B cell (primary cell): ENCODE measurements at regions not wholly inside any gene's neighbourhood (a gene's known extent, or its start where the extent isn't known, plus 50 kb on each side); places are given as distances from the start of the nearest gene placed in this dataset.

Experiments
- ATAC-seq: fragments of 200-7000 bp; cut with Tn5 transposase; one replicate; pipeline ENCODE4 v1.10.0; 2021; ENCODE audit warnings: low read depth, mild to moderate bottlenecking, moderate number of reproducible peaks, moderate library complexity
- CTCF ChIA-PET: fragments of 350-600 bp; sonication (Branson Sonifier 250); formaldehyde crosslinking; loops from one replicate; lab custom pipeline; 2021; ENCODE audit warnings: antibody characterized with exemption, inconsistent platforms; lab: Charles Lee
- POLR2A ChIA-PET: fragments of 350-600 bp; sonication (Branson Sonifier 250); formaldehyde crosslinking; loops from one replicate; lab custom pipeline; 2021; ENCODE audit warnings: antibody characterized with exemption; lab: Charles Lee
- DNase-seq: peaks from one replicate; pipeline ENCODE4 v3.0.0; 2013
- H2AFZ ChIP-seq: 2 replicates; pipeline ENCODE4 v1.6.1; 2012; ENCODE audit warnings: mild to moderate bottlenecking, low read depth, low read length; ENCODE audit not compliant: insufficient read depth, poor library complexity, severe bottlenecking
- H3K27ac ChIP-seq, 2 donors: 1 replicate in 1 of 2; 2 replicates in 1 of 2; pipeline ENCODE4 v1.5.1; 2012 to 2013; ENCODE audit warnings: low read length in 2 of 2, mild to moderate bottlenecking in 2 of 2, moderate library complexity in 1 of 2
- H3K27me3 ChIP-seq, 4 experiments: fragments of 200-600 bp in 1 of 4; sonication (generic) in 1 of 4; replicated peaks in 1 of 4; 1 replicate in 2 of 4; 2 replicates in 2 of 4; pipeline versions ENCODE4 v1.6.1 to v1.7.0; 2013 to 2016; ENCODE audit warnings: low read length in 3 of 4, mild to moderate bottlenecking in 2 of 4, mixed read lengths in 1 of 4, moderate library complexity in 1 of 4; ENCODE audit not compliant: insufficient read depth in 4 of 4, control insufficient read depth in 3 of 4; ENCODE audit errors: control extremely low read depth in 1 of 4
- H3K36me3 ChIP-seq, 2 experiments: replicated peaks in 1 of 2; 1 replicate in 1 of 2; 2 replicates in 1 of 2; pipeline versions ENCODE4 v1.6.1 to v1.7.1; 2013; ENCODE audit warnings: low read length in 1 of 2; ENCODE audit not compliant: insufficient read depth in 2 of 2, control insufficient read depth in 1 of 2; ENCODE audit errors: control extremely low read depth in 1 of 2, extremely low read depth in 1 of 2
- H3K4me1 ChIP-seq, 2 donors: fragments of 200-600 bp in 1 of 2; sonication (generic) in 1 of 2; 1 replicate in 1 of 2; 2 replicates in 1 of 2; pipeline versions ENCODE4 v1.5.1 to v1.6.1; 2013 to 2017; ENCODE audit warnings: low read length in 2 of 2; ENCODE audit not compliant: control insufficient read depth in 2 of 2, insufficient read depth in 2 of 2
- H3K4me2 ChIP-seq: replicated peaks from 2 replicates; pipeline ENCODE3; 2012; ENCODE audit warnings: mild to moderate bottlenecking, low read depth, low read length; ENCODE audit not compliant: poor library complexity, severe bottlenecking
- H3K4me3 ChIP-seq, 5 experiments: fragments of 200-600 bp in 1 of 5; sonication (generic) in 1 of 5; 1 replicate in 3 of 5; 2 replicates in 2 of 5; pipeline versions ENCODE4 v1.5.1 to v1.7.0; 2011 to 2016; ENCODE audit warnings: low read length in 4 of 5, mild to moderate bottlenecking in 4 of 5, low read depth in 2 of 5, control low read depth in 1 of 5, moderate library complexity in 1 of 5; ENCODE audit not compliant: insufficient read depth in 1 of 5; ENCODE audit errors: control extremely low read depth in 1 of 5, extremely low read depth in 1 of 5
- H3K79me2 ChIP-seq: fragments of 200-600 bp; sonication (generic); one replicate; pipeline ENCODE4 v1.6.0; 2016; ENCODE audit warnings: low read length; ENCODE audit not compliant: control insufficient read depth, insufficient read depth
- H3K9ac ChIP-seq: fragments of 200-600 bp; sonication (generic); 2 replicates; pipeline ENCODE4 v1.6.1; 2017; ENCODE audit warnings: mild to moderate bottlenecking, low read length, moderate library complexity
- H3K9me3 ChIP-seq, 3 donors: one replicate each; pipeline versions ENCODE4 v1.6.1 to v1.7.1; 2013; ENCODE audit warnings: low read length in 2 of 3; ENCODE audit not compliant: control insufficient read depth in 2 of 3, insufficient read depth in 1 of 3; ENCODE audit errors: control extremely low read depth in 1 of 3
- H4K20me1 ChIP-seq: 2 replicates; pipeline ENCODE4 v1.6.0; 2012; ENCODE audit warnings: mild to moderate bottlenecking, low read length; ENCODE audit not compliant: insufficient read depth, control insufficient read depth, poor library complexity, severe bottlenecking
- H3K27ac Mint-ChIP-seq: one replicate; pipeline ENCODE4 v1.8.0; 2021; ENCODE audit warnings: mixed read lengths
- H3K27me3 Mint-ChIP-seq: one replicate; pipeline ENCODE4 v1.8.0; 2021; ENCODE audit warnings: mixed read lengths
- H3K4me1 Mint-ChIP-seq: one replicate; pipeline ENCODE4 v1.8.0; 2021; ENCODE audit warnings: mixed read lengths
- H3K4me3 Mint-ChIP-seq: one replicate; pipeline ENCODE4 v1.8.0; 2021; ENCODE audit warnings: mixed read lengths
- H3K9me3 Mint-ChIP-seq: one replicate; pipeline ENCODE4 v1.8.0; 2022; ENCODE audit warnings: mixed read lengths; ENCODE audit not compliant: insufficient read depth
- CTCF ChIP-seq: fragments of 200-600 bp; IDR thresholded peaks from one replicate; pipeline ENCODE4 v1.8.0; 2022; ENCODE audit warnings: antibody characterized with exemption, mild to moderate bottlenecking
- EZH2 ChIP-seq: IDR thresholded peaks from 2 replicates; pipeline ENCODE4 v1.6.1; 2012; ENCODE audit warnings: borderline replicate concordance, low read depth, mild to moderate bottlenecking, moderate library complexity, low read length; ENCODE audit not compliant: insufficient read depth, poor library complexity, severe bottlenecking
- WGBS: methylation state at CpG from one replicate; pipeline ENCODE4 v1.1.5; 2013; ENCODE audit warnings: missing lambda C conversion rate; ENCODE audit not compliant: insufficient coverage; 5-methylcytosine and 5-hydroxymethylcytosine counted together
- intact Hi-C: fragments of 100-400 bp; cut with micrococcal nuclease; formaldehyde crosslinking; loops from one replicate; pipeline ENCODE4 v1.10.0; 2022

GRCh38 chr10:55410415-55410885 lies 609.4 kb upstream of the PCDH15 start:
- H3K4me3 Mint-ChIP-seq = no peak overlapping the region
- H3K36me3 ChIP-seq = no peaks in the 10 kb centered on the region
- no peaks in the 10 kb centered on the region for H3K27me3 Mint-ChIP-seq
- H3K4me1 ChIP-seq = no peaks in the 10 kb centered on the region
- H4K20me1 ChIP-seq = no peaks in the 10 kb centered on the region
- WGBS = 84% methylated on average over 4 of the region's 7 CpGs
- H3K9me3 Mint-ChIP-seq = no peaks in the 10 kb centered on the region
- no peaks in the 10 kb centered on the region for H3K4me1 Mint-ChIP-seq
- no peak overlapping the region for H3K4me3 ChIP-seq
- no peak overlapping the region for H2AFZ ChIP-seq
- intact Hi-C loops = no loop called here
- H3K9me3 ChIP-seq = no peaks in the 10 kb centered on the region
- ChIA-PET POLR2A (no interaction called here), CTCF (no interaction called here)
- H3K9ac ChIP-seq = no peak overlapping the region
- no peak for DNase-seq
- no peak overlapping the region for H3K27ac ChIP-seq
- no peak overlapping the region for H3K4me2 ChIP-seq
- no peak for ATAC-seq
- H3K79me2 ChIP-seq = no peaks in the 10 kb centered on the region
- H3K27me3 ChIP-seq = no peaks in the 10 kb centered on the region
- TF ChIP-seq EZH2 (no peak), CTCF (no peak)
- H3K27ac Mint-ChIP-seq = no peak overlapping the region

GRCh38 chr10:55404094-55404493 lies 603.1 kb upstream of the PCDH15 start:
- no peaks in the 10 kb centered on the region for H3K79me2 ChIP-seq
- H3K4me3 ChIP-seq = no peak overlapping the region
- no peak overlapping the region for H2AFZ ChIP-seq
- TF ChIP-seq EZH2 = no peak
- TF ChIP-seq CTCF = no peak
- Mint-ChIP-seq H3K4me1 (no peaks in the 10 kb centered on the region), H3K9me3 (no peaks in the 10 kb centered on the region), H3K27ac (no peak overlapping the region), H3K27me3 (no peaks in the 10 kb centered on the region), H3K4me3 (no peak overlapping the region)
- H3K4me2 ChIP-seq = no peak overlapping the region
- no peaks in the 10 kb centered on the region for H3K36me3 ChIP-seq
- 40% methylated on average over 1 of the region's 6 CpGs for WGBS
- no peaks in the 10 kb centered on the region for H3K27me3 ChIP-seq
- H4K20me1 ChIP-seq = no peaks in the 10 kb centered on the region
- ATAC-seq = no peak
- intact Hi-C loops = no loop called here
- ChIA-PET CTCF (no interaction called here), POLR2A (no interaction called here)
- H3K27ac ChIP-seq = no peak overlapping the region
- no peaks in the 10 kb centered on the region for H3K4me1 ChIP-seq
- no peaks in the 10 kb centered on the region for H3K9me3 ChIP-seq
- DNase-seq = no peak
- H3K9ac ChIP-seq = no peak overlapping the region
